HG03565 (cell line): ENCODE measurements at regions not wholly inside any gene's neighbourhood (a gene's known extent, or its start where the extent isn't known, plus 50 kb on each side); places are given as distances from the start of the nearest gene placed in this dataset.
"Not testable (repeated sequence)": the region's sequence is repeated elsewhere in the genome, so short reads cannot be mapped to it uniquely, and the experiment has no call there.

Source experiments
- ATAC-seq: cut with Tn5 transposase; IDR thresholded peaks from one replicate; pipeline ENCODE4 v1.9.1; 2021; ENCODE audit warnings: mild to moderate bottlenecking, moderate library complexity; ENCODE audit not compliant: unreplicated experiment

GRCh38 chr15:38115121-38115520, 137.5 kb upstream of the SPRED1 start:
- ATAC-seq: no peak

- no peak for ATAC-seq
Measured at GRCh38 chr15:38117781-38118180, 134.9 kb upstream of the SPRED1 start.

DNA sequence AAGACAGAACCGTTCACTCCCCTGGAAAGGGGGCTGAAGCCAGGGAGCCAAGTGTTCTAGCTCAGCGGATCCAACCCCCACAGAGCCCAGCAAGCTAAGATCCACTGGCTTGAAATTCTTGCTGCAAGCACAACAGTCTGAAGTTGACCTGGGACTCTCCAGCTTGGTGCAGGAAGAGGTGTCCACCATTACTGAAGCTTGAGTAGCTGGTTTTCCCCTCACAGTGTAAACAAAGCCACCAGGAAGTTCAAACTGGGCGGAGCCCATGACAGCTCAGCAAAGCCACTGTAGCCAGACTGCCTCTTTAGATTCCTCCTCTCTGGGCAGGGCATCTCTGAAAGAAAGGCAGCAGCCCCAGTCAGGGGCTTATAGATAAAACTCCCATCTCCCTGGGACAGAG, 132.8 kb upstream of the SPRED1 start:
- ATAC-seq: not testable (repeated sequence)

- no peak for ATAC-seq
Measured at GRCh38 chr15:38127306-38127771, 125.3 kb upstream of the SPRED1 start.

GRCh38 chr15:38128341-38128781, 124.3 kb upstream of the SPRED1 start:
- no peak for ATAC-seq

- no peak for ATAC-seq
Measured at GRCh38 chr15:38128921-38129320, 123.7 kb upstream of the SPRED1 start.

GRCh38 chr15:38129531-38130204, 123.0 kb upstream of the SPRED1 start:
- peak; percentile 46 for ATAC-seq

GRCh38 chr15:38130205-38130567, 122.5 kb upstream of the SPRED1 start:
- ATAC-seq: peak; percentile 25

GRCh38 chr15:38130740-38131498, 121.7 kb upstream of the SPRED1 start:
- ATAC-seq: peak; percentile 65

- no peak for ATAC-seq
Measured at GRCh38 chr15:38134252-38134651, 118.4 kb upstream of the SPRED1 start.

- ATAC-seq: not testable (repeated sequence)
Measured at GRCh38 chr15:38142195-38142594, 110.4 kb upstream of the SPRED1 start.

- ATAC-seq: no peak
Measured at GRCh38 chr15:38144921-38145320, 107.7 kb upstream of the SPRED1 start.

DNA sequence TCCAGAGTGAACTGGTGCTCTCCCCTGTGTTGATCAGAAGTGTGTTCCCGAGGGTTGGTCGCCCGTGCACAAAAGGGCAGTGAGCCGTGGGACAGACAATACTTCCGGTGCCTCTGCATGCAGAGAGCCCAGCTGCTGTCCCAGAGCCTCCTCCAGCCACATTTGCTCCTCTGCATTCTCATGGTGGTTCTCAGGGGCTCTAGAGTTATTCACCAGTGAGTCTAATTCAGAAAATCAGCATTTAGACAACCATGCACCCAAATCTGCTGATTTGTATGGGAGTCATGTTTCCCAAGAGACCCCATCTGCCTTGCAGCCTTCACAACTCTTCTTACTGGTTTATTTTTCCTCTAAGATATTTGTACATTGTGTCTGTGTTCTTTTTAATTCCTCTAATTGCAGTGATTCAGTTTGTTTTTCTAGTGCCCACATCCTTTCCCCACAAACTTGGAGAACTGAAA, 107.0 kb upstream of the SPRED1 start:
- ATAC-seq: no peak

GRCh38 chr15:38147246-38147645, 105.4 kb upstream of the SPRED1 start:
- no peak for ATAC-seq

GRCh38 chr15:38148471-38148870, 104.2 kb upstream of the SPRED1 start:
- ATAC-seq: no peak

DNA sequence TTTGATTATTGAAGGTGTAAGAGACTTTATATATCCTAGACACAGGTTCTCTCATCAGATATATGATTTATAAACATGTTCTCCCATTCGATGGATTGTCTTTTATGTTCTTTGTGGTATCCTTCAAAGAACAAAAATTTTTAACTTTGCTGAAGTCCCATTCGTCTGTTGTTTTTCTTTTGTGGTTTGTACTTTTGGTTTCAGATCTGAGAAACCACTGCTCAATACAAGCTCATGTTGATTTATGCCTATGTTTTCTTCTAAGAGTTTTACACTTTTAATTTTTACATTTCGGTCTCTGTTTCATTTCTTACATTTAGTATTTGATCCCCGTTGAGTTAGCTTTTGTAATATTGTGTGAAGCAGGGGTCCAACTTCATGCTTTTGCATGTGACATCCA, 103.3 kb upstream of the SPRED1 start:
- ATAC-seq: no peak

- ATAC-seq: no peak
Measured at GRCh38 chr15:38150148-38150547, 102.5 kb upstream of the SPRED1 start.

DNA sequence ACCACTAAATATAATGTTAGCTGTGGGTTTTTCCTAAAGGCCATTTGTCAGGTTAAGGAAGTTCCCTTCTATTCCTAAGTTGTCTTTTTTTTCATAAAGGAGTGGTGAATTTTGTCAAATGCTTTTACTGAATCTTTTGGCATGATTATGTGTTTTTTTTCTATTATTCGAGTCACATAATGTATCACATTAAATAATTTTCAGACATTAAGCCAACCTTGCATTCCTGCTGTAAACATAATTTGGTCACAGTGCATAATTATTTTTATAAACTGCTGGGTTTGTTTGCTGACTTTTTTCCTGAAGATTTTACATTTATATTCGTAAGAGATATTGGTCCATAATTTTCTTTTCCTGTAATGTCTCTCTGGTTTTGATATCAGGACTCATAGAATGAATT, 101.8 kb upstream of the SPRED1 start:
- ATAC-seq: no peak

GRCh38 chr15:38153781-38154180, 98.9 kb upstream of the SPRED1 start:
- no peak for ATAC-seq

DNA sequence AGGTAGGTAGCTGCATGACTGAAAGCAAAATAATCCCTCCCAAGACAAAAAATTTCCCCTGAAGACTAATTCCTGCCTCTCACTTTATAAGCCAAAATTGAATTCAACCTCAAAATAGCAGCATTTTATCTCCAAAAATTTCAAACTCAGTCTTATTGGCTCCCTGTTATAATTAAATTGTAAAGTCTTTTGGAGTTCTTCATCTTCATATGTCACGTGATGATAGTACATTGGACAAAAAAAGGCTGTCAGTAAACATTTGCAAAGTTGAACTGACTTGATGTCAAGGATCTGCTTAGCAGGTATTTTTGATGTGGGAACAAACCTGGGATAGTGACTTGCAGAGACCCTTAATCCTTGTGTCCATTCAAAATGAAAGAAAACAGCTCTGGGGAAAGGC, 98.4 kb upstream of the SPRED1 start:
- ATAC-seq: no peak

- no peak for ATAC-seq
Measured at GRCh38 chr15:38154837-38155236, 97.8 kb upstream of the SPRED1 start.

DNA sequence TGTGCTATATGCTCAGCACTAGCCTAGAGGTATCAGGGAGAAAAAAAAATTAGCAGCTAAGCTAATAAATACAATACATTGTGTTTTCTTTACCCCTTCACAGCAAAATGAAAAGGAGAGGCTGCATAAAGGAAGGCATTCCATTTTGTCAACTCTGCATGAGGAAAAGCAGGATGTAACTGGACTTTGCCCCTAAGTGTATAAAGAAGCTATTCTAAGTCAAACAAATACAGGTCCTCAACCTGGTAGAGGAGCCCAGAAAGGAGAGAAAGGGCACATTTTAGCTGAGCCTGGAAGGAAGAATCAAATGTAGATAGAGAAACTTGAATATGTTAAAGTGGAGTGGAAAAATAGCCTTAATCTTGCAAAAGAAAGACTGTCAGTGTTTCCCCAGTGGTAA, 89.0 kb upstream of the SPRED1 start:
- ATAC-seq: no peak
